Nephron progenitor cell (in vitro differentiated cells): ENCODE measurements at regions not wholly inside any gene's neighbourhood (a gene's known extent, or its start where the extent isn't known, plus 50 kb on each side); places are given as distances from the start of the nearest gene placed in this dataset.
"Not testable (repeated sequence)": the region's sequence is repeated elsewhere in the genome, so short reads cannot be mapped to it uniquely, and the experiment has no call there.

ENCODE experiments used
- DNase-seq: peaks from one replicate; pipeline ENCODE4 v3.0.0; 2021
- H3K27ac Mint-ChIP-seq: 2 replicates; pipeline ENCODE4 v1.8.0; 2021; ENCODE audit warnings: mild to moderate bottlenecking, moderate library complexity, mixed read lengths
- H3K27me3 Mint-ChIP-seq: 2 replicates; pipeline ENCODE4 v1.8.0; 2021; ENCODE audit warnings: mild to moderate bottlenecking, low read depth, mixed read lengths; ENCODE audit not compliant: poor library complexity
- H3K36me3 Mint-ChIP-seq: 2 replicates; pipeline ENCODE4 v1.8.0; 2021; ENCODE audit warnings: low read depth, mixed read lengths
- H3K4me1 Mint-ChIP-seq: 2 replicates; pipeline ENCODE4 v1.8.0; 2021; ENCODE audit warnings: mixed read lengths
- H3K4me3 Mint-ChIP-seq: 2 replicates; pipeline ENCODE4 v1.8.0; 2021; ENCODE audit warnings: mild to moderate bottlenecking, moderate library complexity, mixed read lengths
- H3K9me3 Mint-ChIP-seq: 2 replicates; pipeline ENCODE4 v1.8.0; 2021; ENCODE audit warnings: mild to moderate bottlenecking, moderate library complexity, mixed read lengths
- TF ChIP-seq, protein P1 (sequence below): fragments of 200-600 bp; sonication (generic); IDR thresholded peaks from 2 replicates; pipeline ENCODE4 v1.5.0; 2021; ENCODE audit warnings: antibody characterized with exemption

DNA sequence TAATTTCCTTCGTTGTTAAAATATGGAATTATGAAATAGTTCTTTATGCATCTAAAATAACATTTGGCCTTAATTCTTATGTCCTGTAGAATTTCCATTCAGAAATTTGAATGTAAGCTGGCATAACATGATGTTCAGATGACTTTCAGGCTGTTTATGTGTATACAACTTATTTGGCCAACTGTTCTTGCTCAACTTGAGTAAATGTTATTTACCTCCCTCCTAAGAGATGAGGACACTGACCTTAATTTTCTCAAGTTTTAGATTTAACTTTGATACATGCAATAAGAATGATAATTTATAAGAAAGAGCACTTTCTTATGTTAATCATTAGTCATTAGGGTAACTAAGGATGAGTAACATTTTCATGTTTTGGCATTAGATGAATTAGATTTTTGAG, 365.4 kb downstream of the AEBP2 start:
- TF ChIP-seq, protein P1, sequence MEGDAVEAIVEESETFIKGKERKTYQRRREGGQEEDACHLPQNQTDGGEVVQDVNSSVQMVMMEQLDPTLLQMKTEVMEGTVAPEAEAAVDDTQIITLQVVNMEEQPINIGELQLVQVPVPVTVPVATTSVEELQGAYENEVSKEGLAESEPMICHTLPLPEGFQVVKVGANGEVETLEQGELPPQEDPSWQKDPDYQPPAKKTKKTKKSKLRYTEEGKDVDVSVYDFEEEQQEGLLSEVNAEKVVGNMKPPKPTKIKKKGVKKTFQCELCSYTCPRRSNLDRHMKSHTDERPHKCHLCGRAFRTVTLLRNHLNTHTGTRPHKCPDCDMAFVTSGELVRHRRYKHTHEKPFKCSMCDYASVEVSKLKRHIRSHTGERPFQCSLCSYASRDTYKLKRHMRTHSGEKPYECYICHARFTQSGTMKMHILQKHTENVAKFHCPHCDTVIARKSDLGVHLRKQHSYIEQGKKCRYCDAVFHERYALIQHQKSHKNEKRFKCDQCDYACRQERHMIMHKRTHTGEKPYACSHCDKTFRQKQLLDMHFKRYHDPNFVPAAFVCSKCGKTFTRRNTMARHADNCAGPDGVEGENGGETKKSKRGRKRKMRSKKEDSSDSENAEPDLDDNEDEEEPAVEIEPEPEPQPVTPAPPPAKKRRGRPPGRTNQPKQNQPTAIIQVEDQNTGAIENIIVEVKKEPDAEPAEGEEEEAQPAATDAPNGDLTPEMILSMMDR = no peak
- Mint-ChIP-seq H3K4me3 (no peak overlapping the region), H3K27ac (no peak overlapping the region), H3K9me3 (no peaks in the 10 kb centered on the region), H3K4me1 (no peaks in the 10 kb centered on the region), H3K36me3 (no peaks in the 10 kb centered on the region), H3K27me3 (peaks cover 3% of the 10 kb centered on the region)
- no peak for DNase-seq

DNA sequence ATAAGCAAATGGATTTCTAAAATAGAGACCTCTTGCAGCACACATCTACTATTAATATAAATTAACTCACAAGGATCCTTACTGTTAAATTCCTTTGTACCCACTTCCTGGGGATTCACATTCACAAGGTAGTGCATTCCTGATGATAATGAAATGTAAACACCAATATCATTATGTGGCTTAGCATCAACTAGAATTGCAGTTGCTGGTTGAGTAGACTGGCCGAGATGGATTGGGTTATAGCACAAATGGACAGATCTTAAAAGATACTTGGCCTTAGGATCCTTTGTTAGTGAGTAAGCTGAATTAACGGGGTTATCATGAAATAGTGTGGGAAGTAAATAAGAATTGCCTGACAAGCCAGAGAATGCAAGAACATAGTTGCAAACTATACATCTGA, 369.1 kb downstream of the AEBP2 start:
- H3K4me3 Mint-ChIP-seq = no peak overlapping the region
- TF ChIP-seq, protein P1 = no peak
- H3K36me3 Mint-ChIP-seq = no peaks in the 10 kb centered on the region
- no peaks in the 10 kb centered on the region for H3K4me1 Mint-ChIP-seq
- DNase-seq = no peak
- no peak overlapping the region for H3K27ac Mint-ChIP-seq
- no peaks in the 10 kb centered on the region for H3K9me3 Mint-ChIP-seq
- peaks cover 3% of the 10 kb centered on the region for H3K27me3 Mint-ChIP-seq

DNA sequence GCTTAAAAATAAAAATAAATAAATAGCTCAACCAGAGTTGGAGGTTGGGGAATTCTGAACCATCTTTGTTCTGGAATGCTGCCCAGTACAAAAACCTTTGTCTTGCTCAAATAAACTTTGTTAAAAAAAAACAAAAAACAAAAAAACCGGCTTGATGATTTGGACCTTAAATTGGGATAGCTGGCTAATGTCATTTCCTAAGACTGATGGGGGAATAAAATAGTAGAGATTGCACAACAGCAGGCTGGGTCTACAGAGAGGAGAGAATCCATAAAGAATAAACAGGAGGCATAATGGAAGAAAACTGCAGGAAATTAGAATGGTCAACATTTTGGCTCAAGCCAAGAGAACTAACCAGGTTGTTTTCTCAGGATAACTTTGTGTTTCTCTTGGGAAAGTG, 370.9 kb downstream of the AEBP2 start:
- H3K27ac Mint-ChIP-seq = no peak overlapping the region
- no peaks in the 10 kb centered on the region for H3K36me3 Mint-ChIP-seq
- H3K4me3 Mint-ChIP-seq = no peak overlapping the region
- DNase-seq = no peak
- H3K9me3 Mint-ChIP-seq = peaks cover 17% of the 10 kb centered on the region
- peaks cover 7% of the 10 kb centered on the region for H3K27me3 Mint-ChIP-seq
- TF ChIP-seq, protein P1 = no peak
- H3K4me1 Mint-ChIP-seq = no peaks in the 10 kb centered on the region

DNA sequence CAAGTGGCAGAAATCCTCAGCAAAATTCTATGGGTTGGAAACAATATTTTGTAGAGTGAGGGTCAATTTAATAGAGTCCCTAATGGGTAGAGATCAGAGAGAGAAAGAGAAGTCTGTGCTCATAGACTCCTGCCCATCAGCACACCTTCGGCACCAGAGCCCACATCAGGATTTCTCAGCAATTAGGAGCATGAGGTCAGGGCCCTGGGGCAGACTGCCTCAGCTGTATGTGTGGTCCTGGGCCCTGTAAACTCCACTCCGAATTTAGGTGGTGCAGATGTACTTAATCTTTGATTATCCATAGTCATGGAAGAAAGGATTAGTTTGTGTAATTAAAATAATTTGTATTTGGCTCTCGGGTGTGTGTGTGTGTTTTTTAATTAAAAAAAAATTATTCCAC, 372.6 kb downstream of the AEBP2 start:
- Mint-ChIP-seq H3K27ac (no peak overlapping the region), H3K27me3 (peaks cover 4% of the 10 kb centered on the region), H3K4me1 (no peaks in the 10 kb centered on the region), H3K36me3 (no peaks in the 10 kb centered on the region), H3K9me3 (peaks cover 23% of the 10 kb centered on the region), H3K4me3 (no peak overlapping the region)
- TF ChIP-seq, protein P1 = no peak
- no peak for DNase-seq

DNA sequence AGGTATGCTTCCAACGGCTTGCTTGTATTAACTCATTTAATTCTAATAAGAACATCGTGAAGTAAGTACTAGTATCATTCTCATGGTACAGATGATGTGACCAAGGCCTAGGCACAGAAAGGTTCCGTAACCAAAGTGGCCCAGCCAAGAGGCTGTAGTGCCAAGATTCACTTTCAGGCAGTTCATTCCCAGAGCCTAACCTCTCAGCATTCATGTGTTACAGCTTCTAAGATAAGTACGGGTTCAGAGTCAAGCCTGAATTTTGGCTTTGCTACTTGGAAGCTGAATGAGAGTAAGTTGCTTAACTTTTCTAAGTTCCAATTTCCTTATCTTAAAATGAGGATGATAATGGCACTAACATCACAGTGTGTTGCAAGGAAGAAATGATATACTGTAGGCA, 379.9 kb downstream of the AEBP2 start:
- no peak overlapping the region for H3K27ac Mint-ChIP-seq
- peaks cover 21% of the 10 kb centered on the region for H3K9me3 Mint-ChIP-seq
- H3K4me3 Mint-ChIP-seq = no peak overlapping the region
- TF ChIP-seq, protein P1 = no peak
- peaks cover under 1% of the 10 kb centered on the region for H3K27me3 Mint-ChIP-seq
- H3K4me1 Mint-ChIP-seq = no peaks in the 10 kb centered on the region
- no peaks in the 10 kb centered on the region for H3K36me3 Mint-ChIP-seq
- DNase-seq = no peak

DNA sequence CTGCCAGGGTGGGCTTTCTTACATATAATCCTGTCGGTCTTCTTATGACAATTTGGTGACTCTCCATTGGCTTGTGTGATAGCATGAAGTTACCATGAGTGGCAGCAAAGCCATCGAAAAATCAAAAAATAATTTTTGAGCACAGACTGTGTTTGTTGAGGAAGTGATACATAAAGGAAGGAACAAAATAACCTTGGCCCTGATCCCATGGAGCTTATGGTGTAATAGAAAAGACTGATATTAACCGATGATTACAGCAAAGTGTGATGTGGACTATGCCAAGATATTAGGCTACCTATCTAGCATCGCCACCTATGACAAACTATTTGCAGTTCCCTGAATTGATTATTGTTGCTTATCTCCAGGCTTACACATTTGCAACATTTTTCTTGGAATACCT, 383.2 kb downstream of the AEBP2 start:
- no peaks in the 10 kb centered on the region for H3K4me1 Mint-ChIP-seq
- H3K27ac Mint-ChIP-seq = no peak overlapping the region
- no peak overlapping the region for H3K4me3 Mint-ChIP-seq
- no peaks in the 10 kb centered on the region for H3K36me3 Mint-ChIP-seq
- DNase-seq = no peak
- peaks cover 6% of the 10 kb centered on the region for H3K9me3 Mint-ChIP-seq
- TF ChIP-seq, protein P1 = no peak
- H3K27me3 Mint-ChIP-seq = peaks cover 3% of the 10 kb centered on the region

DNA sequence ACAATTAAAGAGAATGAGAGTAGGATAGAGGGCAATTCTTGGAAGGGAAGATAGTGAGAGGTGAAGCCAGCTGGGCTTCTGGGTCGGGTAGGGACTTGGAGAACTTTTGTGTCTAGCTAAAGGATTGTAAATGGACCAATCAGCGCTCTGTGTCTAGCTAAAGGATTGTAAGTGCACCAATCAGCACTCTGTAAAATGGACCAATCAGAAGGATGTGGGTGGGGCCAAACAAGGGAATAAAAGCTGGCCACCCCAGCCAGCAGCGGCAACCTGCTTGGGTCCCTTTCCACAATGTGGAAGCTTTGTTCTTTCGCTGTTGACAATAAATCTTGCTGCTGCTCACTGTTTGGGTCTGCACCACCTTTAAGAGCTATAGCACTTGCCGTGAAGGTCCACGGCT, 384.0 kb downstream of the AEBP2 start:
- DNase-seq, H3K27me3 Mint-ChIP-seq, H3K36me3 Mint-ChIP-seq, H3K9me3 Mint-ChIP-seq, H3K27ac Mint-ChIP-seq, H3K4me3 Mint-ChIP-seq, H3K4me1 Mint-ChIP-seq: not testable (repeated sequence)
